GM12878 (cell line): ENCODE measurements at regions not wholly inside any gene's neighbourhood (a gene's known extent, or its start where the extent isn't known, plus 50 kb on each side); places are given as distances from the start of the nearest gene placed in this dataset.

Experiments used
- ATAC-seq: fragments of 200-7000 bp; cut with Tn5 transposase; 3 replicates; pipeline ENCODE4 v1.9.1; 2020; ENCODE audit warnings: mild to moderate bottlenecking, moderate library complexity
- BruUV-seq: library from RNA; stranded (reverse); fragments of 400-500 nt; replicated peaks from 2 replicates; lab custom pipeline; 2021; lab: Mats Ljungman, UMichigan
- CTCF ChIA-PET: fragments of 300-600 bp; sonication (Branson Sonifier 250); formaldehyde crosslinking; extraction: SDS; loops from one replicate; lab custom pipeline; 2021; ENCODE audit warnings: inconsistent platforms; lab: Yijun Ruan, JAX
- POLR2A ChIA-PET: fragments of 350-600 bp; formaldehyde crosslinking; extraction: SDS; loops from one replicate; lab custom pipeline; 2021; ENCODE audit warnings: inconsistent platforms; lab: Charles Lee
- RAD21 ChIA-PET: fragments of 300-600 bp; sonication (Branson Sonifier 250); formaldehyde crosslinking; loops from one replicate; lab custom pipeline; 2023; ENCODE audit warnings: antibody characterized with exemption; ENCODE audit not compliant: unreplicated experiment; lab: Charles Lee
- SMC1A ChIA-PET: fragments of 300-600 bp; sonication (Branson Sonifier 250); formaldehyde crosslinking; loops from one replicate; lab custom pipeline; 2023; ENCODE audit not compliant: unreplicated experiment, uncharacterized antibody; lab: Charles Lee
- DNase-seq: peaks from one replicate; pipeline ENCODE4 v3.0.0-alpha.2; 2011; ENCODE audit warnings: low read depth, low spot score
- FAIRE-seq: peaks from 3 replicates; lab custom pipeline; 2011; peaks lifted over from hg19 to GRCh38; lab: Jason Lieb, UNC
- H2AFZ ChIP-seq: 2 replicates; pipeline ENCODE4 v1.6.0; 2011; ENCODE audit warnings: low read depth, low read length, control low read depth; ENCODE audit not compliant: control insufficient read depth
- H3K27ac ChIP-seq: 2 replicates; pipeline ENCODE4 v1.5.1; 2011; ENCODE audit warnings: control low read depth; ENCODE audit not compliant: control insufficient read depth, insufficient read depth
- H3K27me3 ChIP-seq, 2 experiments: replicated peaks in 1 of 2; 2 replicates each; pipeline versions ENCODE4 v1.6.0 to v1.6.1; 2011; ENCODE audit warnings: low read length in 1 of 2; ENCODE audit not compliant: control insufficient read depth in 2 of 2, insufficient read depth in 2 of 2
- H3K36me3 ChIP-seq, 2 experiments: 2 replicates each; pipeline ENCODE4 v1.5.1; 2011; ENCODE audit warnings: low read length in 1 of 2; ENCODE audit not compliant: control insufficient read depth in 2 of 2, insufficient read depth in 2 of 2
- H3K4me1 ChIP-seq: 2 replicates; pipeline ENCODE4 v1.6.1; 2011; ENCODE audit warnings: mild to moderate bottlenecking, low read length, moderate library complexity, mixed read lengths; ENCODE audit not compliant: control insufficient read depth, insufficient read depth
- H3K4me2 ChIP-seq: 2 replicates; pipeline ENCODE4 v1.6.0; 2011; ENCODE audit warnings: control low read depth; ENCODE audit not compliant: control insufficient read depth, insufficient read depth
- H3K4me3 ChIP-seq: fragments of 200-600 bp; sonication (generic); 2 replicates; pipeline ENCODE4 v1.5.1; 2016
- H3K79me2 ChIP-seq: 2 replicates; pipeline ENCODE4 v1.6.0; 2011; ENCODE audit warnings: low read length; ENCODE audit not compliant: control insufficient read depth, insufficient read depth
- H3K9ac ChIP-seq: 2 replicates; pipeline ENCODE4 v1.8.0; 2011; ENCODE audit warnings: low read length, control low read depth, mixed read lengths; ENCODE audit not compliant: control insufficient read depth, insufficient read depth
- H3K9me3 ChIP-seq: replicated peaks from 3 replicates; pipeline ENCODE4 v1.5.1; 2011; ENCODE audit warnings: mild to moderate bottlenecking, low read length; ENCODE audit not compliant: control insufficient read depth, insufficient read depth
- H4K20me1 ChIP-seq: 2 replicates; pipeline ENCODE4 v1.6.0; 2011; ENCODE audit not compliant: control insufficient read depth, insufficient read depth
- E4F1 ChIP-seq: fragments of 450-650 bp; IDR thresholded peaks from 2 replicates; pipeline ENCODE4 v1.6.1; 2018; ENCODE audit warnings: borderline replicate concordance, mild to moderate bottlenecking; ENCODE audit not compliant: partially characterized antibody
- ESRRA ChIP-seq: IDR thresholded peaks from 2 replicates; pipeline ENCODE4 v1.6.1; 2012; ENCODE audit warnings: mild to moderate bottlenecking, low read length, improper control_type of control experiment
- HDAC2 ChIP-seq: fragments of 200-600 bp; sonication (generic); IDR thresholded peaks from 2 replicates; pipeline ENCODE4 v1.6.1; 2017
- NFIC ChIP-seq: IDR thresholded peaks from 2 replicates; pipeline ENCODE4 v1.6.1; 2012; ENCODE audit warnings: low read depth, mild to moderate bottlenecking, inconsistent platforms, low read length, moderate library complexity
- NKRF ChIP-seq: fragments of 450-650 bp; conservative IDR thresholded peaks from 2 replicates; pipeline ENCODE4 v1.6.1; 2017; ENCODE audit warnings: mild to moderate bottlenecking, moderate library complexity
- RFX5 ChIP-seq: IDR thresholded peaks from 2 replicates; pipeline ENCODE4 v1.6.1; 2011; ENCODE audit warnings: low read depth, low read length, improper control_type of control experiment
- RUNX3 ChIP-seq: IDR thresholded peaks from 2 replicates; pipeline ENCODE4 v1.6.1; 2012; ENCODE audit warnings: low read length, inconsistent platforms
- SMAD1 ChIP-seq: fragments of 450-650 bp; IDR thresholded peaks from 2 replicates; pipeline ENCODE4 v1.6.1; 2018; ENCODE audit warnings: mild to moderate bottlenecking, low read depth; ENCODE audit not compliant: partially characterized antibody
- SMAD5 ChIP-seq: IDR thresholded peaks from 2 replicates; pipeline ENCODE4 v1.6.1; 2016; ENCODE audit warnings: antibody characterized with exemption, low read depth
- SMC3 ChIP-seq: IDR thresholded peaks from 2 replicates; pipeline ENCODE4 v1.6.1; 2011; ENCODE audit warnings: low read length, improper control_type of control experiment, borderline replicate concordance
- SP1 ChIP-seq: IDR thresholded peaks from one replicate; pipeline ENCODE4 v1.6.1; 2011; ENCODE audit warnings: low read depth, low read length
- STAT3 ChIP-seq: IDR thresholded peaks from 2 replicates; pipeline ENCODE4 v1.6.1; 2011; ENCODE audit warnings: low read depth, low read length, improper control_type of control experiment
- TCF3 ChIP-seq: IDR thresholded peaks from 2 replicates; pipeline ENCODE4 v1.6.1; 2012; ENCODE audit warnings: low read depth, mild to moderate bottlenecking, low read length, borderline replicate concordance; ENCODE audit not compliant: insufficient read depth
- ZNF207 ChIP-seq: fragments of 450-650 bp; IDR thresholded peaks from 2 replicates; pipeline ENCODE4 v1.6.1; 2014; ENCODE audit warnings: antibody characterized with exemption, mild to moderate bottlenecking, borderline replicate concordance
- ZNF622 ChIP-seq: fragments of 450-650 bp; IDR thresholded peaks from 2 replicates; pipeline ENCODE4 v1.6.1; 2017; ENCODE audit warnings: mild to moderate bottlenecking, inconsistent platforms
- WGBS: methylation state at CpG from one replicate; pipeline ENCODE4 v1.1.6; 2016; ENCODE audit warnings: low lambda C conversion rate; ENCODE audit not compliant: insufficient replicate concordance, insufficient coverage; ENCODE audit errors: missing lambda C conversion rate; 5-methylcytosine and 5-hydroxymethylcytosine counted together
- in situ Hi-C: fragments of 300-500 bp; cut with MboI; formaldehyde crosslinking; loops from 9 replicates; pipeline ENCODE4 v1.14.3; 2018; ENCODE audit warnings: mixed read lengths
- intact Hi-C: fragments of 100-400 bp; cut with micrococcal nuclease; formaldehyde crosslinking; loops from one replicate; pipeline ENCODE4 v1.14.2; 2022; ENCODE audit not compliant: unreplicated experiment

- CTCF ChIA-PET = no interaction called here
- Histone ChIP-seq H3K36me3 (no peaks in the 10 kb centered on the region), H3K79me2 (no peaks in the 10 kb centered on the region), H3K4me3 (no peak overlapping the region), H3K27ac (no peak overlapping the region), H4K20me1 (no peaks in the 10 kb centered on the region), H3K4me2 (no peak overlapping the region), H3K4me1 (no peaks in the 10 kb centered on the region), H3K9me3 (no peaks in the 10 kb centered on the region), H3K9ac (no peak overlapping the region), H3K27me3 (no peaks in the 10 kb centered on the region), H2AFZ (no peak overlapping the region)
- intact Hi-C loops (no loop called here), in situ Hi-C loops (no loop called here)
- DNase-seq = no peak
- TF ChIP-seq STAT3 (no peak), NFIC (no peak), ESRRA (no peak), RUNX3 (no peak), RFX5 (no peak), ZNF622 (no peak), SP1 (no peak), SMAD5 (no peak), SMC3 (no peak), TCF3 (no peak), ZNF207 (no peak), NKRF (no peak), SMAD1 (no peak), E4F1 (no peak), HDAC2 (no peak)
- no peak for FAIRE-seq
- 48% methylated on average over 4 of the region's 6 CpGs for WGBS
- RAD21 ChIA-PET = no interaction called here
- SMC1A ChIA-PET = interaction anchor here (1.1 kb wide), 1 partner anchor 120 kb away, joined by 3 read pairs; no protein-coding TSS in a partner anchor
- POLR2A ChIA-PET = no interaction called here
- no TSS peak for BruUV-seq
- no peak for ATAC-seq
Observed at GRCh38 chr1:17979815-17980214, 127.8 kb upstream of the IGSF21 start.
